OCI-LY3 (cell line): ENCODE measurements at regions not wholly inside any gene's neighbourhood (a gene's known extent, or its start where the extent isn't known, plus 50 kb on each side); places are given as distances from the start of the nearest gene placed in this dataset.

Source experiments
- H2AFZ ChIP-seq: fragments of 200-600, 300-600 bp; shearing (Covaris generic); 2 replicates; pipeline ENCODE4 v1.6.0; 2014; ENCODE audit warnings: antibody characterized with exemption, low read depth, low read length
- H3K27ac ChIP-seq: fragments of 200-600, 300-600 bp; sonication (generic); 2 replicates; pipeline ENCODE4 v1.5.1; 2014; ENCODE audit warnings: mild to moderate bottlenecking, low read length, moderate library complexity, mixed read lengths
- H3K27me3 ChIP-seq: fragments of 200-600, 300-600 bp; sonication (generic); 2 replicates; pipeline ENCODE4 v1.6.1; 2014; ENCODE audit warnings: low read depth, low read length, mixed read lengths
- H3K36me3 ChIP-seq: fragments of 200-600, 300-600 bp; sonication (generic); replicated peaks from 2 replicates; pipeline ENCODE3; 2014; ENCODE audit warnings: low read depth, low read length, mixed read lengths
- H3K4me1 ChIP-seq: fragments of 300-600, 200-600 bp; sonication (generic); 2 replicates; pipeline ENCODE4 v1.6.1; 2014; ENCODE audit warnings: low read length, mixed read lengths
- H3K4me2 ChIP-seq: fragments of 200-600, 300-600 bp; sonication (generic); 2 replicates; pipeline ENCODE4 v1.6.1; 2014; ENCODE audit warnings: low read length, mixed read lengths
- H3K4me3 ChIP-seq: fragments of 300-600, 200-600 bp; sonication (generic); 2 replicates; pipeline ENCODE4 v1.5.1; 2014; ENCODE audit warnings: antibody characterized with exemption, mild to moderate bottlenecking, low read length, moderate library complexity
- H3K79me2 ChIP-seq: fragments of 300-600, 200-600 bp; shearing (Covaris generic); 2 replicates; pipeline ENCODE4 v1.6.1; 2014; ENCODE audit warnings: mild to moderate bottlenecking, low read length, mixed read lengths
- H3K9ac ChIP-seq: fragments of 300-600, 200-600 bp; shearing (Covaris generic); 2 replicates; pipeline ENCODE4 v1.6.0; 2014; ENCODE audit warnings: mild to moderate bottlenecking, low read length, moderate library complexity
- H3K9me3 ChIP-seq: fragments of 200-600, 300-600 bp; shearing (Covaris generic); 2 replicates; pipeline ENCODE4 v1.6.1; 2014; ENCODE audit warnings: low read length, mixed read lengths; ENCODE audit not compliant: insufficient read depth
- H4K20me1 ChIP-seq: fragments of 200-600, 300-600 bp; sonication (generic); 2 replicates; pipeline ENCODE4 v1.6.1; 2016; ENCODE audit warnings: low read length, mixed read lengths; ENCODE audit not compliant: insufficient read depth
- CTCF ChIP-seq: fragments of 200-600, 300-600 bp; sonication (generic); IDR thresholded peaks from 2 replicates; pipeline ENCODE4 v1.5.1; 2014; ENCODE audit warnings: antibody characterized with exemption, low read length, low read depth
- EZH2phosphoT487 ChIP-seq: fragments of 200-600 bp; shearing (Covaris generic); IDR thresholded peaks from 2 replicates; pipeline ENCODE4 v1.6.1; 2018; ENCODE audit warnings: antibody characterized with exemption, mixed run types, low read depth

- H4K20me1 ChIP-seq: no peaks in the 10 kb centered on the region
- TF ChIP-seq CTCF (no peak), EZH2phosphoT487 (no peak)
- no peak overlapping the region for H3K9ac ChIP-seq
- H3K4me2 ChIP-seq: no peak overlapping the region
- H3K79me2 ChIP-seq: no peaks in the 10 kb centered on the region
- H3K27ac ChIP-seq: no peak overlapping the region
- no peaks in the 10 kb centered on the region for H3K9me3 ChIP-seq
- no peaks in the 10 kb centered on the region for H3K36me3 ChIP-seq
- H3K4me1 ChIP-seq: peaks cover 32% of the 10 kb centered on the region
- no peaks in the 10 kb centered on the region for H3K27me3 ChIP-seq
- H3K4me3 ChIP-seq: no peak overlapping the region
- no peak overlapping the region for H2AFZ ChIP-seq
These were observed 84.6 kb upstream of the PICALM start for GRCh38 chr11:86153439-86153838.

GRCh38 chr11:86152901-86153300 is 84.0 kb upstream of the PICALM start:
- H3K4me2 ChIP-seq: no peak overlapping the region
- no peaks in the 10 kb centered on the region for H3K79me2 ChIP-seq
- H3K27me3 ChIP-seq: no peaks in the 10 kb centered on the region
- H4K20me1 ChIP-seq: no peaks in the 10 kb centered on the region
- peaks cover 30% of the 10 kb centered on the region for H3K4me1 ChIP-seq
- H3K4me3 ChIP-seq: no peak overlapping the region
- H3K27ac ChIP-seq: no peak overlapping the region
- no peaks in the 10 kb centered on the region for H3K9me3 ChIP-seq
- TF ChIP-seq EZH2phosphoT487 (no peak), CTCF (no peak)
- no peak overlapping the region for H2AFZ ChIP-seq
- H3K9ac ChIP-seq: no peak overlapping the region
- H3K36me3 ChIP-seq: no peaks in the 10 kb centered on the region

GRCh38 chr11:86152006-86152862 is 83.3 kb upstream of the PICALM start:
- Histone ChIP-seq H3K4me2 (no peak overlapping the region), H3K36me3 (no peaks in the 10 kb centered on the region), H3K9me3 (no peaks in the 10 kb centered on the region), H3K9ac (no peak overlapping the region), H4K20me1 (no peaks in the 10 kb centered on the region), H3K27ac (no peak overlapping the region), H3K4me1 (peaks cover 32% of the 10 kb centered on the region), H3K4me3 (no peak overlapping the region), H3K27me3 (no peaks in the 10 kb centered on the region), H2AFZ (peak overlapping the region; percentile 43; the same call in 1 of the 2 replicates), H3K79me2 (no peaks in the 10 kb centered on the region)
- TF ChIP-seq EZH2phosphoT487 (no peak), CTCF (no peak)

- Histone ChIP-seq H3K27ac (no peak overlapping the region), H3K4me3 (no peak overlapping the region), H3K4me2 (no peak overlapping the region), H2AFZ (peak overlapping the region; percentile 43; the same call in 1 of the 2 replicates), H3K9ac (no peak overlapping the region), H3K9me3 (no peaks in the 10 kb centered on the region), H3K79me2 (no peaks in the 10 kb centered on the region), H3K4me1 (peaks cover 35% of the 10 kb centered on the region), H3K27me3 (no peaks in the 10 kb centered on the region), H3K36me3 (no peaks in the 10 kb centered on the region), H4K20me1 (no peaks in the 10 kb centered on the region)
- TF ChIP-seq EZH2phosphoT487: no peak
- TF ChIP-seq CTCF: no peak
These were observed 82.5 kb upstream of the PICALM start for GRCh38 chr11:86151174-86152005.
